RWPE2 (cell line): ENCODE measurements at regions not wholly inside any gene's neighbourhood (a gene's known extent, or its start where the extent isn't known, plus 50 kb on each side); places are given as distances from the start of the nearest gene placed in this dataset.

ENCODE experiments used
- ATAC-seq: fragments of 200-7000 bp; cut with Tn5 transposase; 3 replicates; pipeline ENCODE4 v1.9.1; 2021; ENCODE audit warnings: low read depth
- DNase-seq: peaks from one replicate; pipeline ENCODE4 v3.0.0-alpha.2; 2020; ENCODE audit warnings: low spot score
- H3K27ac ChIP-seq: fragments of 450-650 bp; 2 replicates; pipeline ENCODE4 v1.5.1; 2017; ENCODE audit warnings: mild to moderate bottlenecking; ENCODE audit not compliant: poor library complexity, severe bottlenecking
- H3K27me3 ChIP-seq: fragments of 250-450 bp; sonication (Bioruptor Pico); 2 replicates; pipeline ENCODE4 v1.5.1; 2021; ENCODE audit warnings: mild to moderate bottlenecking, moderate library complexity; ENCODE audit not compliant: insufficient read depth, poor library complexity, severe bottlenecking
- H3K36me3 ChIP-seq: fragments of 250-450 bp; sonication (Bioruptor Pico); 2 replicates; pipeline ENCODE4 v1.5.1; 2020; ENCODE audit warnings: low read depth, mild to moderate bottlenecking, moderate library complexity
- H3K4me1 ChIP-seq: fragments of 250-450 bp; sonication (Bioruptor Pico); 2 replicates; pipeline ENCODE4 v1.5.1; 2021; ENCODE audit warnings: mild to moderate bottlenecking, moderate library complexity; ENCODE audit not compliant: insufficient read depth, poor library complexity, severe bottlenecking
- H3K4me3 ChIP-seq: fragments of 250-450 bp; sonication (Bioruptor Pico); 2 replicates; pipeline ENCODE4 v1.5.1; 2021; ENCODE audit warnings: mild to moderate bottlenecking, moderate library complexity; ENCODE audit not compliant: severe bottlenecking
- H3K9me3 ChIP-seq: fragments of 250-450 bp; sonication (Bioruptor Pico); 2 replicates; pipeline ENCODE4 v1.5.1; 2021; ENCODE audit warnings: mild to moderate bottlenecking, moderate library complexity; ENCODE audit not compliant: severe bottlenecking
- TF ChIP-seq, protein P1 (sequence below): fragments of 450-650 bp; IDR thresholded peaks from one replicate; pipeline ENCODE4 v1.5.1; 2017; ENCODE audit warnings: mild to moderate bottlenecking, moderate library complexity; ENCODE audit not compliant: poor library complexity, severe bottlenecking

GRCh38 chr3:24867783-24868182 is 373.1 kb upstream of the THRB start:
- DNase-seq (no peak), ATAC-seq (no peak)
- no peaks in the 10 kb centered on the region for H3K27me3 ChIP-seq
- H3K4me3 ChIP-seq: no peak overlapping the region
- H3K36me3 ChIP-seq: no peaks in the 10 kb centered on the region
- TF ChIP-seq, protein P1, sequence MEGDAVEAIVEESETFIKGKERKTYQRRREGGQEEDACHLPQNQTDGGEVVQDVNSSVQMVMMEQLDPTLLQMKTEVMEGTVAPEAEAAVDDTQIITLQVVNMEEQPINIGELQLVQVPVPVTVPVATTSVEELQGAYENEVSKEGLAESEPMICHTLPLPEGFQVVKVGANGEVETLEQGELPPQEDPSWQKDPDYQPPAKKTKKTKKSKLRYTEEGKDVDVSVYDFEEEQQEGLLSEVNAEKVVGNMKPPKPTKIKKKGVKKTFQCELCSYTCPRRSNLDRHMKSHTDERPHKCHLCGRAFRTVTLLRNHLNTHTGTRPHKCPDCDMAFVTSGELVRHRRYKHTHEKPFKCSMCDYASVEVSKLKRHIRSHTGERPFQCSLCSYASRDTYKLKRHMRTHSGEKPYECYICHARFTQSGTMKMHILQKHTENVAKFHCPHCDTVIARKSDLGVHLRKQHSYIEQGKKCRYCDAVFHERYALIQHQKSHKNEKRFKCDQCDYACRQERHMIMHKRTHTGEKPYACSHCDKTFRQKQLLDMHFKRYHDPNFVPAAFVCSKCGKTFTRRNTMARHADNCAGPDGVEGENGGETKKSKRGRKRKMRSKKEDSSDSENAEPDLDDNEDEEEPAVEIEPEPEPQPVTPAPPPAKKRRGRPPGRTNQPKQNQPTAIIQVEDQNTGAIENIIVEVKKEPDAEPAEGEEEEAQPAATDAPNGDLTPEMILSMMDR: no peak
- no peaks in the 10 kb centered on the region for H3K9me3 ChIP-seq
- H3K4me1 ChIP-seq: no peaks in the 10 kb centered on the region
- no peak overlapping the region for H3K27ac ChIP-seq

DNA sequence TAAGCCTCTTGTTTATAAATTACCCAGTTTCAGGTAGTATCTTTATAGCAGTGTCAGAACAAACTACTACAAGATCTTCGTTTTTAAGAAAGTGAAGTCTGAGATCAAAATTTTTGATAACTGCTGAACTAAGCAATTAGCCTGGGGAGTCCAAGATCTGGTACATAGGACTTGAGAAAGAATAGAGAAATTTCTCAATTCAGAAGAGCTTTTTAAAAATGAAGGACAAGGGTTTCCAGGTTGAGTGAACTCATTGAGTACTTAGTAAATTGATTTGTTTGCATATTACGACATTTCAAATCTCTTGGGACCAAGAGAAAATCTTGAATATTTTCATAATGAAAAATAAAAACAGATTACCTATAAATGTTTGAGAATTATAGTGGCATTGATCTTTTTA is 386.6 kb upstream of the THRB start:
- no peak for ATAC-seq
- no peak for DNase-seq
- H3K36me3 ChIP-seq: no peaks in the 10 kb centered on the region
- H3K4me3 ChIP-seq: no peak overlapping the region
- H3K27ac ChIP-seq: no peak overlapping the region
- no peaks in the 10 kb centered on the region for H3K9me3 ChIP-seq
- TF ChIP-seq, protein P1: no peak
- no peaks in the 10 kb centered on the region for H3K27me3 ChIP-seq
- H3K4me1 ChIP-seq: no peaks in the 10 kb centered on the region

- DNase-seq: no peak
- no peaks in the 10 kb centered on the region for H3K27me3 ChIP-seq
- no peak overlapping the region for H3K4me3 ChIP-seq
- no peaks in the 10 kb centered on the region for H3K36me3 ChIP-seq
- no peaks in the 10 kb centered on the region for H3K9me3 ChIP-seq
- ATAC-seq: no peak
- TF ChIP-seq, protein P1: no peak
- no peak overlapping the region for H3K27ac ChIP-seq
- H3K4me1 ChIP-seq: no peaks in the 10 kb centered on the region
These were observed 391.9 kb upstream of the THRB start for GRCh38 chr3:24886501-24886900.

DNA sequence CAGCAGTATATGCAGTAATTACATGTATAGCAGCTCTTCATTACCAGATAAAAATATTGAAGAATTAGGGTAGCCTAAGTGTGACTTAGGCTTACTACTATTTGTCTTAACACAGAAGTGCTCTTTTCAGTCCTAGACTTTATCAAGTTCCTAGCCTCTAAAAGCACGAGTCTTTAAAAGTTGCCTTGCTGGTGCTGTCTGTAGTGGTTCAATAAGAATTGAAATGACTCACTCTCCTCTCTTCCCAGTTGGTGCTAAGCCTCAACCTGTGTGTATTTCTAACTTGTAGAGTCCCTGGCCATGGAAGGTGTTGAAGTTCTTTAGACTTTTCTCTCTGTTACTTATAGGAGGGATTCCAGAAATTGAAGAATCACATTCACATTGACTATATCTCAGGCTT is 395.4 kb upstream of the THRB start:
- no peak for ATAC-seq
- Histone ChIP-seq H3K4me3 (no peak overlapping the region), H3K9me3 (no peaks in the 10 kb centered on the region), H3K36me3 (no peaks in the 10 kb centered on the region), H3K27ac (no peak overlapping the region), H3K27me3 (no peaks in the 10 kb centered on the region), H3K4me1 (no peaks in the 10 kb centered on the region)
- TF ChIP-seq, protein P1: no peak
- DNase-seq: no peak

DNA sequence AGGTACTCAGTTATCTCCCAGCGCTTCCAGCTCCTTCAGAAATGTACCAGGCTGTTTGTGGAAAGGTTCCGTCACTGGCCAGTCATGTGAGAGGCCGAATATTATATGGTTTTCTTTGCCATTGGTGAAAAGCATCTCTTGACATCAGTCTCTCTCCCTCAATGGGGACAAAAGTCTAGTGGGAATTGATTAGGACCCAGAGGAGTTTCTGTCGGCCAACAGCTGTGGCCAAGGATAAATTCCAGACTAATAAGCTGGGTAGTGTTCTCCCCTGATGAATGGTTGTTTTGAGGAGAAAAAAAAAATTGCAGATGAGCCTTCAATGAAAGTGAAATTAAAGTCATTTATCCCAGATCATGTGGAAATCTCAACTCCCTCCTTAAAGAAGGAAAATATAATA is 404.7 kb upstream of the THRB start:
- Histone ChIP-seq H3K36me3 (no peaks in the 10 kb centered on the region), H3K4me3 (no peak overlapping the region), H3K9me3 (no peaks in the 10 kb centered on the region), H3K4me1 (no peaks in the 10 kb centered on the region), H3K27ac (no peak overlapping the region), H3K27me3 (no peaks in the 10 kb centered on the region)
- ATAC-seq (no peak), DNase-seq (no peak)
- TF ChIP-seq, protein P1: no peak
